HT1080 (cell line): ENCODE measurements at regions not wholly inside any gene's neighbourhood (a gene's known extent, or its start where the extent isn't known, plus 50 kb on each side); places are given as distances from the start of the nearest gene placed in this dataset.

ENCODE experiments used
- DNase-seq: peaks from one replicate; pipeline ENCODE4 v3.0.0-alpha.2; 2015; ENCODE audit warnings: low read depth

- DNase-seq, result no peak
Measured at GRCh38 chr2:133766164-133766832, 198.0 kb upstream of the NCKAP5 start.

- no peak for DNase-seq
Measured at GRCh38 chr2:133768256-133768655, 200.0 kb upstream of the NCKAP5 start.

GRCh38 chr2:133768658-133769435, 200.6 kb upstream of the NCKAP5 start:
- no peak for DNase-seq

GRCh38 chr2:133773854-133774653, 205.8 kb upstream of the NCKAP5 start:
- DNase-seq, result no peak

- no peak for DNase-seq
Measured at GRCh38 chr2:133774654-133775015, 206.4 kb upstream of the NCKAP5 start.

- DNase-seq, result no peak
Measured at GRCh38 chr2:133776936-133777573, 208.8 kb upstream of the NCKAP5 start.

GRCh38 chr2:133777574-133777960, 209.3 kb upstream of the NCKAP5 start:
- peak; percentile 10 for DNase-seq

GRCh38 chr2:133780099-133780996, 212.1 kb upstream of the NCKAP5 start:
- peak; percentile 78 for DNase-seq

- no peak for DNase-seq
Measured at GRCh38 chr2:133780997-133781513, 212.8 kb upstream of the NCKAP5 start.

GRCh38 chr2:133787207-133787606, 218.9 kb upstream of the NCKAP5 start:
- DNase-seq, result peak; percentile 64

GRCh38 chr2:133787651-133788050, 219.4 kb upstream of the NCKAP5 start:
- DNase-seq, result no peak

- peak; percentile 11 for DNase-seq
Measured at GRCh38 chr2:133788386-133788785, 220.1 kb upstream of the NCKAP5 start.

GRCh38 chr2:133789743-133790142, 221.5 kb upstream of the NCKAP5 start:
- no peak for DNase-seq

- DNase-seq, result peak; percentile 23
Measured at GRCh38 chr2:133790711-133791110, 222.4 kb upstream of the NCKAP5 start.

GRCh38 chr2:133791191-133791590, 222.9 kb upstream of the NCKAP5 start:
- peak; percentile 79 for DNase-seq

- no peak for DNase-seq
Measured at GRCh38 chr2:133792223-133792622, 224.0 kb upstream of the NCKAP5 start.

- no peak for DNase-seq
Measured at GRCh38 chr2:133794114-133794513, 225.9 kb upstream of the NCKAP5 start.

- no peak for DNase-seq
Measured at GRCh38 chr2:133801946-133802345, 233.7 kb upstream of the NCKAP5 start.

- no peak for DNase-seq
Measured at GRCh38 chr2:133802409-133803039, 234.3 kb upstream of the NCKAP5 start.

- no peak for DNase-seq
Measured at GRCh38 chr2:133806564-133806963, 238.3 kb upstream of the NCKAP5 start.
